ENCODE measurements at regions not wholly inside any gene's neighbourhood (a gene's known extent, or its start where the extent isn't known, plus 50 kb on each side); places are given as distances from the start of the nearest gene placed in this dataset.
"Not testable (repeated sequence)": the region's sequence is repeated elsewhere in the genome, so short reads cannot be mapped to it uniquely, and the experiment has no call there.

DNA sequence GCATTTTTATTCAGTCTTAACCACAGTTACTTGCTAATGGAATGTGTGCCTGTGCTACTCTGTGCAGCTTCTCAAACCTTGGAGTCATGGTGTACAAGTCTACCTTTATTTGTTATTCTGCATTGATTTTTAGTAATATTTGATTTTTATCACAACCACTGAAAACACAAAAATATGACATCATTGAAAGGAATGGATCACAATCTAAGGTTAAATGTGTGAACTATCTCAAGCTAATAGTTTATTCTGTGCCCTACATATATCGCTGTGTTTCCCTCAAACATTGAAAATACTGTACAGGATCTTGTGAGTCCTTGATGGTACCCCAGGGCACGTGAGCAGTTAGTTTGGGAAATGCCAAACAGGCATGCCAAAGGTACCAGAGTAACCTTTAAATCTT is 573.4 kb downstream of the FRK start:
- TF ChIP-seq POLR2A (IDR thresholded peaks at IDR 0.05): no peak
- TF ChIP-seq, protein P1, sequence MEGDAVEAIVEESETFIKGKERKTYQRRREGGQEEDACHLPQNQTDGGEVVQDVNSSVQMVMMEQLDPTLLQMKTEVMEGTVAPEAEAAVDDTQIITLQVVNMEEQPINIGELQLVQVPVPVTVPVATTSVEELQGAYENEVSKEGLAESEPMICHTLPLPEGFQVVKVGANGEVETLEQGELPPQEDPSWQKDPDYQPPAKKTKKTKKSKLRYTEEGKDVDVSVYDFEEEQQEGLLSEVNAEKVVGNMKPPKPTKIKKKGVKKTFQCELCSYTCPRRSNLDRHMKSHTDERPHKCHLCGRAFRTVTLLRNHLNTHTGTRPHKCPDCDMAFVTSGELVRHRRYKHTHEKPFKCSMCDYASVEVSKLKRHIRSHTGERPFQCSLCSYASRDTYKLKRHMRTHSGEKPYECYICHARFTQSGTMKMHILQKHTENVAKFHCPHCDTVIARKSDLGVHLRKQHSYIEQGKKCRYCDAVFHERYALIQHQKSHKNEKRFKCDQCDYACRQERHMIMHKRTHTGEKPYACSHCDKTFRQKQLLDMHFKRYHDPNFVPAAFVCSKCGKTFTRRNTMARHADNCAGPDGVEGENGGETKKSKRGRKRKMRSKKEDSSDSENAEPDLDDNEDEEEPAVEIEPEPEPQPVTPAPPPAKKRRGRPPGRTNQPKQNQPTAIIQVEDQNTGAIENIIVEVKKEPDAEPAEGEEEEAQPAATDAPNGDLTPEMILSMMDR (IDR thresholded peaks at IDR 0.05 in 8 of 11, conservative IDR thresholded peaks at IDR 0.05 in 3 of 11): no peak
- TF ChIP-seq POLR2AphosphoS5 (IDR thresholded peaks at IDR 0.05): no peak
- Histone ChIP-seq H3K4me1 (no peaks in the 10 kb centered on the region), H3K9me3 (peaks cover 0 to 11% (median under 1%) of the 10 kb centered on the region in 8 donors), H3K4me3 (no peak overlapping the region), H3K27ac (no peak overlapping the region), H3K36me3 (no peaks in the 10 kb centered on the region), H3K27me3 (replicated peaks in 1 of 7) (no peaks in the 10 kb centered on the region)
- DNase-seq: no peak
- 63 to 82% (median 71%) methylated on average over 2 of the region's 2 CpGs for WGBS, 5 donors
- intact Hi-C loops (cut with DNase I; ENCODE audit: low total_unique reads): no loop called here

DNA sequence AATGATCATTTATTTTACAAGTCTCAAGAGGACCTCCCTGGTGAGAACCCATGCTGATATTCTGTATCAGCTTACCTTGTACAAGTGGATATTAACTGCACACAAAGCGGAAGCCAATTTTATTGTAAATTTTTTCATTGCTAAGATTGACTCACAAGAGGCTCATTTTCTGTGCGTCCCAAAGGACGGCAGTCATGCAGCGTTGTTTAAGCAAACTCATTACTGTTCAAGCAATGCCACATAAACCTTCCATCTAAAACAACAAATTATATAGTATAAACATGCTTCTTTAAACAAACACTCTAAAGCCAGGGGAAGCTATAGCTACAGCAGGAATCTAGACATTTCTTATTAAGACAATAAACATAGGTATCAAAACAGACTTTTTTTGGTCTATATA is 575.3 kb downstream of the FRK start:
- H3K27me3 ChIP-seq (replicated peaks in 1 of 7): no peaks in the 10 kb centered on the region
- no peak overlapping the region for H3K27ac ChIP-seq
- DNase-seq: no peak
- WGBS, 5 donors: 65 to 90% (median 81%) methylated on average over 4 of the region's 4 CpGs
- TF ChIP-seq POLR2AphosphoS5 (IDR thresholded peaks at IDR 0.05): no peak
- no peak for TF ChIP-seq POLR2A (IDR thresholded peaks at IDR 0.05)
- TF ChIP-seq, protein P1 (IDR thresholded peaks at IDR 0.05 in 8 of 11, conservative IDR thresholded peaks at IDR 0.05 in 3 of 11): no peak
- H3K4me3 ChIP-seq: no peak overlapping the region
- H3K4me1 ChIP-seq: no peaks in the 10 kb centered on the region
- H3K9me3 ChIP-seq: peaks cover 0 to 15% (median 0%) of the 10 kb centered on the region in 8 donors
- intact Hi-C loops (cut with DNase I; ENCODE audit: low total_unique reads): no loop called here
- no peaks in the 10 kb centered on the region for H3K36me3 ChIP-seq

DNA sequence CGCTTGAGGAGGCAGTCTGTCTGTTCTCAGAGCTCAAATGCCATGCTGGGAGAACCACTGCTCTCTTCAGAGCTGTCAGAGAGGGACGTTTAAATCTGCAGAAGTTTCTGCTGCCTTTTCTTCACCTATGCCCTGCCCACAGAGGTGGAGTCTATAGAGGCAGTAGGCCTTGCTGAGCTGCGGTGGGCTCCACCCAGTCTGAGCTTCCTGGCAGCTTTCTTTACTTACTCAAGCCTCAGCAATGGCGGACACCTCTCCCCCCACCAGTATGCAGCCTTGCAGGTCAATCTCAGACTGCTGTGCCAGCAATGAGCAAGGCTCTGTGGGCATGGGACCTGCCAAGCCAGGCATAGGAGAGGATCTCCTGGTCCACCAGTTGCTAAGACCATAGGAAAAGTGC is 580.1 kb downstream of the FRK start:
- WGBS, 5 donors: 60 to 78% (median 71%) methylated on average over 4 of the region's 4 CpGs
- intact Hi-C loops (cut with DNase I; ENCODE audit: low total_unique reads); H3K27me3 ChIP-seq (replicated peaks in 1 of 7); H3K4me1 ChIP-seq; H3K27ac ChIP-seq; DNase-seq; H3K4me3 ChIP-seq; H3K36me3 ChIP-seq: not testable (repeated sequence)
- H3K9me3 ChIP-seq: peaks cover 0 to 24% (median 0%) of the 10 kb centered on the region in 8 donors

DNA sequence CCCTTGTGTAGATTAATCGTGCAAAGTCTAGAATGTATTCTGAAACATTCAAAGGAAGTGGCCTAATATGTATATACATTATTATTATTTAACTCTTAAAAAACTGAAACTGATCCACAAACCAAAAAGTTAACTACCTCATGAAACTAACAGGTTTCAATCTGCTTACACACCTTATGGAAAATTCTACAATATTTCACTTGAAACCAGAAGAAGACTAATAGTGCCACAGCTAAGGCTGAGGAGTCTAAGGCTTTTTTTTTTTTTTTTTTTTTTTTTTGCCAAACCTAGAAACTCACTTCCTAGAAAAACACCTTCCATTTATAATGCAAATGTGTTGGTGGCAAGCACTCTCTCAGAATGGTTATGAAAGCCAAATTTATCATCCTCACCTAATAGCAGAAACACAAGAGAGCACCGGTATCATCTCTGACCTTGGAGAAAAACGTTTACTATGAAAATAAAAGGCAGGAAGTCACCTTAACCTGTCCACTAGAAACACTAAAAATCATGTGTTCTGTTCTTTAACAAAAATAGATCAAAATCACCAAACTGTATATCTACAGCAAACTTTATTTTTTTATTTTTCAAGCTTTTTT is 586.1 kb downstream of the FRK start:
- Histone ChIP-seq H3K9me3 (peaks cover 0 to 18% (median 0%) of the 10 kb centered on the region in 8 donors), H3K4me1 (no peaks in the 10 kb centered on the region), H3K36me3 (no peaks in the 10 kb centered on the region), H3K27me3 (replicated peaks in 1 of 7) (no peaks in the 10 kb centered on the region), H3K27ac (no peak overlapping the region), H3K4me3 (no peak overlapping the region)
- WGBS, 5 donors: 54 to 74% (median 61%) methylated on average over 3 of the region's 3 CpGs
- TF ChIP-seq POLR2A (IDR thresholded peaks at IDR 0.05) (no peak), POLR2AphosphoS5 (IDR thresholded peaks at IDR 0.05) (no peak)
- TF ChIP-seq, protein P1 (IDR thresholded peaks at IDR 0.05 in 8 of 11, conservative IDR thresholded peaks at IDR 0.05 in 3 of 11): no peak
- no peak for DNase-seq
- intact Hi-C loops (cut with DNase I; ENCODE audit: low total_unique reads): no loop called here
